ENCODE measurements at regions not wholly inside any gene's neighbourhood (a gene's known extent, or its start where the extent isn't known, plus 50 kb on each side); places are given as distances from the start of the nearest gene placed in this dataset.

DNA sequence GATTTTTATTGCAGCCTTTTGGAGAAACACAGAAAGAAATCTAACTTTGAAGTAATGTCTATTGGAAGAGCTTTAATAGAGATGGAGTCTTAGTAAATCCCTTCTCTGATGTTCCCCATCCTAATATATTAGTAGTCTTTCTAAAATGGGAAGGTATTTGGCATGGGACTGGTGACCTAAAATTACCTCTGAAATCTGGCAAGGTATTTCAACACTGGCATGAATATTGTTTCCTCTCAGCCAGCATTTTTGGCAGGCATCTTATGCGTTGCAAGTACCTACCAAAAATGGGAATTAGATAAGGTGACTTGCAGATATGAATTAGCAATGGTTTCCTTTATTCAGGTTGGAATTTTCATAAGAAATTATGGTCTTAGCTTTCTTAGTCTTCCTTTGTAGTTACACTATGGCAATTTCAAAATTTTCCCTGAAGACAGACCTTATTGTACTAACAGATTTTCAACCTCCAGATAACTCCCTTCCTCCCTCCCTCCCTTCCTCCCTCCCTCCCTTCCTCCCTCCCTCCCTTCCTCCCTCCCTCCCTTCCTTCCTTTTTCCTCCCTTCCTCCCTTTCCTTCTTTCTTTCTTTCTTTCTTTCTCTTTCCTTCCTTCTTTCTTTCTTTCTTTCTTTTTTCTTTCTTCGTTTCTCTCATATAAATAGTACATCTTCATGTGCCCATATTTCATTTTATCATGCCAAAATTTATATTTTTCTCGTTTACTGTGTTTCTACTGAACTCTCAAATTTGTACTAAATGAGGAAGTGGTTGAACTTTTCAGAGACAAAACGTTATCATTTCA is 168.2 kb upstream of the KCNMB2 start:
- CTCF ChIA-PET: no interaction called here
- intact Hi-C loops (cut with micrococcal nuclease; ENCODE audit: unreplicated experiment): no loop called here

DNA sequence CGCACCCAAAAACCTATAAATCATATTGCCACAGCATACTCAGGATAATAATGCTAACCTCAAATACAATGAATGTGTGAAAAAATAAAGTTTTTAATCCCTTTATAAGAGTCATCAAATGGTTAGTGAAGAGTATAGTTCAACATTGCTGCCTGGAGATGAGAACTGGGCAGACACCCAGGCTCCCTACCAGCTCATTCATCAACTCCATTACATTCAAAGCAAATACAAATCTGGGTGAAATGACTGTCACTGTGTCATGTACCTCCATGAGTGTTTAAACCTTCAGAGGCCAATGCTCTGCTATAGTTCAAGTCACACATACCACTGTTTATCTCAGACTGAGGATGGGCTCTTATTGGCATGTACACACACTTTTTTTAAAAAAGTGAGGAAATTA is 167.2 kb upstream of the KCNMB2 start:
- Mint-ChIP-seq H3K9me3 (ENCODE audit: unreplicated experiment) (peaks cover 26% of the 10 kb centered on the region), H3K4me1 (ENCODE audit: low read depth, unreplicated experiment) (no peaks in the 10 kb centered on the region), H3K4me3 (ENCODE audit: unreplicated experiment) (no peak overlapping the region), H3K27ac (ENCODE audit: unreplicated experiment) (no peak overlapping the region), H3K27me3 (ENCODE audit: insufficient read depth, unreplicated experiment) (no peaks in the 10 kb centered on the region), H3K36me3 (ENCODE audit: insufficient read depth, unreplicated experiment) (no peaks in the 10 kb centered on the region)
- no TSS peak for BruUV-seq (replicated peaks)
- intact Hi-C loops (cut with micrococcal nuclease; ENCODE audit: unreplicated experiment): no loop called here
- ChIA-PET CTCF (no interaction called here), POLR2A (no interaction called here)
- TF ChIP-seq, protein P1, sequence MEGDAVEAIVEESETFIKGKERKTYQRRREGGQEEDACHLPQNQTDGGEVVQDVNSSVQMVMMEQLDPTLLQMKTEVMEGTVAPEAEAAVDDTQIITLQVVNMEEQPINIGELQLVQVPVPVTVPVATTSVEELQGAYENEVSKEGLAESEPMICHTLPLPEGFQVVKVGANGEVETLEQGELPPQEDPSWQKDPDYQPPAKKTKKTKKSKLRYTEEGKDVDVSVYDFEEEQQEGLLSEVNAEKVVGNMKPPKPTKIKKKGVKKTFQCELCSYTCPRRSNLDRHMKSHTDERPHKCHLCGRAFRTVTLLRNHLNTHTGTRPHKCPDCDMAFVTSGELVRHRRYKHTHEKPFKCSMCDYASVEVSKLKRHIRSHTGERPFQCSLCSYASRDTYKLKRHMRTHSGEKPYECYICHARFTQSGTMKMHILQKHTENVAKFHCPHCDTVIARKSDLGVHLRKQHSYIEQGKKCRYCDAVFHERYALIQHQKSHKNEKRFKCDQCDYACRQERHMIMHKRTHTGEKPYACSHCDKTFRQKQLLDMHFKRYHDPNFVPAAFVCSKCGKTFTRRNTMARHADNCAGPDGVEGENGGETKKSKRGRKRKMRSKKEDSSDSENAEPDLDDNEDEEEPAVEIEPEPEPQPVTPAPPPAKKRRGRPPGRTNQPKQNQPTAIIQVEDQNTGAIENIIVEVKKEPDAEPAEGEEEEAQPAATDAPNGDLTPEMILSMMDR (IDR thresholded peaks at IDR 0.05; ENCODE audit: insufficient read depth in 1 of 2, low read depth in 1 of 2, low read length in 1 of 2, severe bottlenecking in 1 of 2, unreplicated experiment in 1 of 2): no peak
- Histone ChIP-seq H3K9me3 (peaks cover 1% of the 10 kb centered on the region; the same call in 1 of the 2 replicates), H3K4me3 (ENCODE audit: low read depth, low read length) (no peak overlapping the region), H3K4me1 (no peaks in the 10 kb centered on the region), H3K27me3 (replicated peaks; ENCODE audit: control insufficient read depth, insufficient read depth, low read length) (no peaks in the 10 kb centered on the region), H3K36me3 (ENCODE audit: control insufficient read depth, insufficient read depth, low read length) (no peaks in the 10 kb centered on the region)
- no peak for DNase-seq

More for the DNA sequence above, 168.2 kb upstream of the KCNMB2 start:
- Histone ChIP-seq H3K4me3 (ENCODE audit: low read depth, low read length) (no peak overlapping the region), H3K36me3 (ENCODE audit: control insufficient read depth, insufficient read depth, low read length) (no peaks in the 10 kb centered on the region), H3K27me3 (replicated peaks; ENCODE audit: control insufficient read depth, insufficient read depth, low read length) (no peaks in the 10 kb centered on the region), H3K9me3 (peaks cover 7% of the 10 kb centered on the region; the same call in 1 of the 2 replicates), H3K4me1 (no peaks in the 10 kb centered on the region)
- DNase-seq: no peak
- Mint-ChIP-seq H3K4me1 (ENCODE audit: low read depth, unreplicated experiment) (no peaks in the 10 kb centered on the region), H3K9me3 (ENCODE audit: unreplicated experiment) (peaks cover 36% of the 10 kb centered on the region), H3K27me3 (ENCODE audit: insufficient read depth, unreplicated experiment) (no peaks in the 10 kb centered on the region), H3K27ac (ENCODE audit: unreplicated experiment) (no peak overlapping the region), H3K36me3 (ENCODE audit: insufficient read depth, unreplicated experiment) (no peaks in the 10 kb centered on the region), H3K4me3 (ENCODE audit: unreplicated experiment) (no peak overlapping the region)
- TF ChIP-seq, protein P1 (IDR thresholded peaks at IDR 0.05; ENCODE audit: insufficient read depth in 1 of 2, low read depth in 1 of 2, low read length in 1 of 2, severe bottlenecking in 1 of 2, unreplicated experiment in 1 of 2): no peak
- BruUV-seq (replicated peaks): no TSS peak
- POLR2A ChIA-PET: no interaction called here

DNA sequence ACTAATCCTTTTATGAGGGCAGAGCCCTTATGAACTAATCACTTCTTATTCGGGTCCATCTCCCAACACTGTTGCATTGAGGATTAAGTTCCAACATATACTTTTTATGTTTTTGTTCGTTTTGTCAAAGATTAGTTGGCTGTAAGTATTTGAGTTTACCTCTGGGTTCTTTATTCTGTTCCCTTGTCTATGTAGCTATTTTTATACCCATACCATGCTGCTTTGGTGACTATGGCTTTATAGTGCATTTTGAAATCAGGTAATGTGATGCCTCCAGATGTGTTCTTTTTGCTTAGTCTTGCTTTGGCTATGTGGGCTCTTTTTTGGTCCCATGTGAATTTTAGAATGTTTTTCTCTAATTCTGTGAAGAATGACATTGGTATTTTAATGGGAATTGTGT is 166.4 kb upstream of the KCNMB2 start:
- ChIA-PET POLR2A (no interaction called here), CTCF (no interaction called here)
- H3K36me3 ChIP-seq (ENCODE audit: control insufficient read depth, insufficient read depth, low read length): no peaks in the 10 kb centered on the region
- intact Hi-C loops (cut with micrococcal nuclease; ENCODE audit: unreplicated experiment): no loop called here
- no peaks in the 10 kb centered on the region for H3K27me3 ChIP-seq (replicated peaks; ENCODE audit: control insufficient read depth, insufficient read depth, low read length)
- BruUV-seq (replicated peaks): no TSS peak
- no peak overlapping the region for H3K27ac Mint-ChIP-seq (ENCODE audit: unreplicated experiment)
- H3K4me3 ChIP-seq (ENCODE audit: low read depth, low read length): no peak overlapping the region
- no peaks in the 10 kb centered on the region for H3K4me1 Mint-ChIP-seq (ENCODE audit: low read depth, unreplicated experiment)
- no peaks in the 10 kb centered on the region for H3K27me3 Mint-ChIP-seq (ENCODE audit: insufficient read depth, unreplicated experiment)
- no peak overlapping the region for H3K4me3 Mint-ChIP-seq (ENCODE audit: unreplicated experiment)
- H3K9me3 ChIP-seq: no peaks in the 10 kb centered on the region
- TF ChIP-seq, protein P1 (IDR thresholded peaks at IDR 0.05; ENCODE audit: insufficient read depth in 1 of 2, low read depth in 1 of 2, low read length in 1 of 2, severe bottlenecking in 1 of 2, unreplicated experiment in 1 of 2): no peak
- no peak for DNase-seq
- H3K36me3 Mint-ChIP-seq (ENCODE audit: insufficient read depth, unreplicated experiment): no peaks in the 10 kb centered on the region
- H3K4me1 ChIP-seq: no peaks in the 10 kb centered on the region
- H3K9me3 Mint-ChIP-seq (ENCODE audit: unreplicated experiment): peaks cover 20% of the 10 kb centered on the region

Measured in Caco-2 (cell line).